ENCODE measurements at regions not wholly inside any gene's neighbourhood (a gene's known extent, or its start where the extent isn't known, plus 50 kb on each side); places are given as distances from the start of the nearest gene placed in this dataset.
A peak's percentile ranks its signal among the peaks of the same experiment; 100 is the strongest.

DNA sequence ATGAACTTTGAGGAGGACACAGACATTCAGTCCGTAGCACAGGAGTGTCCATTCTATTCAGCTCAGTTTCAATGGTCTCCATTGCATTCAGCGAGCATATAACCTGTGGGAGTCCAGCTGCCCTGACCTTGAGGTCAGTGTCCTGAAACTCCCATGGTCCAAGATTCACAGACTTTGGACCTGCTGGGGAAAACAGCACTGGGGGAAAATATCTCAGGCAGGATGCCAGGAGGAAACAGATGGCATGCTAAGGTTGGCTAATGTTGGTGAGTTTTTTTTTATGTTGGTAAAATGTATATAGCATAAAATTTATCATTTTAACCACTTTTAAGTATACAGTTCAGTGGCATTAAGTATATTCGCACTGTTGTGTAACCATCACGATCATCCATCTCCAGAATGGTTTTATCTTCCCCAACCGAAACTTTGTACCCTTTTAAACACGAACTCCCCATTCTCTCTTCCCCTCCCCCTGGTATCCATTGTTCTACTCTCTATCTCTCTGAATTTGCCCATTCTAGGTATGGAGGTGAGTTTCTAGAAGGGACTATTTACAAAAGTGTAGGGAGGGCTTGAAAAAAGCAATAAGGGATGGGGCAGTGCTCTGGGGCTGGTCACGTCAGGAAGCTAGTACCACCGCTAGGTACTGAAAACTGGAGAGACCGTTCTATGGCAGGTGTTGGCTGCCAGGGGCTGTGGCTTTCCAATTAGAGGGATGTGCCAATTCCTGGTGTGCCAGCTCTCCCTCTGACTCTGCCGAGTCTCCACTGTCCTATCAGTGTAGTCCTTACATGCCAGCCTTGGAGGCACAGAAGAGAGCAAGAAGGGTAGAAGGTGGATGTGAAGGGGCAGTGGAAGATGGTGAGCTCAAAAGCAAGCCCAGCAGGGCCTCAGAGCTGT lies 85.3 kb downstream of the FOXD2 start:
- no peak for TF ChIP-seq ZNF317 (CRISPR knock-in tag; IDR thresholded peaks at IDR 0.05; ENCODE audit: borderline replicate concordance, low read depth)
- no peak for TF ChIP-seq ZNF232 (CRISPR knock-in tag; IDR thresholded peaks at IDR 0.05)
- no peak for TF ChIP-seq FOXJ3 (CRISPR knock-in tag; IDR thresholded peaks at IDR 0.05; ENCODE audit: borderline replicate concordance)
- no peak for TF ChIP-seq ZBTB21 (CRISPR knock-in tag; IDR thresholded peaks at IDR 0.05; ENCODE audit: borderline replicate concordance)
- no peak for TF ChIP-seq CREB1 (CRISPR knock-in tag; IDR thresholded peaks at IDR 0.05)
- TF ChIP-seq JAZF1 (CRISPR knock-in tag; IDR thresholded peaks at IDR 0.05), result no peak
- no peak for TF ChIP-seq MYBL2 (CRISPR knock-in tag; IDR thresholded peaks at IDR 0.05)
- no peak for TF ChIP-seq NFATC4 (CRISPR knock-in tag; IDR thresholded peaks at IDR 0.05)
- TF ChIP-seq, protein P1, sequence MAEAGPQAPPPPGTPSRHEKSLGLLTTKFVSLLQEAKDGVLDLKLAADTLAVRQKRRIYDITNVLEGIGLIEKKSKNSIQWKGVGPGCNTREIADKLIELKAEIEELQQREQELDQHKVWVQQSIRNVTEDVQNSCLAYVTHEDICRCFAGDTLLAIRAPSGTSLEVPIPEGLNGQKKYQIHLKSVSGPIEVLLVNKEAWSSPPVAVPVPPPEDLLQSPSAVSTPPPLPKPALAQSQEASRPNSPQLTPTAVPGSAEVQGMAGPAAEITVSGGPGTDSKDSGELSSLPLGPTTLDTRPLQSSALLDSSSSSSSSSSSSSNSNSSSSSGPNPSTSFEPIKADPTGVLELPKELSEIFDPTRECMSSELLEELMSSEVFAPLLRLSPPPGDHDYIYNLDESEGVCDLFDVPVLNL (CRISPR knock-in tag; IDR thresholded peaks at IDR 0.05; ENCODE audit: borderline replicate concordance, low read depth), result no peak
- no peak for TF ChIP-seq ZNF671 (CRISPR knock-in tag; IDR thresholded peaks at IDR 0.05)
- TF ChIP-seq, protein P2, sequence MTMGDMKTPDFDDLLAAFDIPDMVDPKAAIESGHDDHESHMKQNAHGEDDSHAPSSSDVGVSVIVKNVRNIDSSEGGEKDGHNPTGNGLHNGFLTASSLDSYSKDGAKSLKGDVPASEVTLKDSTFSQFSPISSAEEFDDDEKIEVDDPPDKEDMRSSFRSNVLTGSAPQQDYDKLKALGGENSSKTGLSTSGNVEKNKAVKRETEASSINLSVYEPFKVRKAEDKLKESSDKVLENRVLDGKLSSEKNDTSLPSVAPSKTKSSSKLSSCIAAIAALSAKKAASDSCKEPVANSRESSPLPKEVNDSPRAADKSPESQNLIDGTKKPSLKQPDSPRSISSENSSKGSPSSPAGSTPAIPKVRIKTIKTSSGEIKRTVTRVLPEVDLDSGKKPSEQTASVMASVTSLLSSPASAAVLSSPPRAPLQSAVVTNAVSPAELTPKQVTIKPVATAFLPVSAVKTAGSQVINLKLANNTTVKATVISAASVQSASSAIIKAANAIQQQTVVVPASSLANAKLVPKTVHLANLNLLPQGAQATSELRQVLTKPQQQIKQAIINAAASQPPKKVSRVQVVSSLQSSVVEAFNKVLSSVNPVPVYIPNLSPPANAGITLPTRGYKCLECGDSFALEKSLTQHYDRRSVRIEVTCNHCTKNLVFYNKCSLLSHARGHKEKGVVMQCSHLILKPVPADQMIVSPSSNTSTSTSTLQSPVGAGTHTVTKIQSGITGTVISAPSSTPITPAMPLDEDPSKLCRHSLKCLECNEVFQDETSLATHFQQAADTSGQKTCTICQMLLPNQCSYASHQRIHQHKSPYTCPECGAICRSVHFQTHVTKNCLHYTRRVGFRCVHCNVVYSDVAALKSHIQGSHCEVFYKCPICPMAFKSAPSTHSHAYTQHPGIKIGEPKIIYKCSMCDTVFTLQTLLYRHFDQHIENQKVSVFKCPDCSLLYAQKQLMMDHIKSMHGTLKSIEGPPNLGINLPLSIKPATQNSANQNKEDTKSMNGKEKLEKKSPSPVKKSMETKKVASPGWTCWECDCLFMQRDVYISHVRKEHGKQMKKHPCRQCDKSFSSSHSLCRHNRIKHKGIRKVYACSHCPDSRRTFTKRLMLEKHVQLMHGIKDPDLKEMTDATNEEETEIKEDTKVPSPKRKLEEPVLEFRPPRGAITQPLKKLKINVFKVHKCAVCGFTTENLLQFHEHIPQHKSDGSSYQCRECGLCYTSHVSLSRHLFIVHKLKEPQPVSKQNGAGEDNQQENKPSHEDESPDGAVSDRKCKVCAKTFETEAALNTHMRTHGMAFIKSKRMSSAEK (CRISPR knock-in tag; IDR thresholded peaks at IDR 0.05; ENCODE audit: borderline replicate concordance), result no peak
- H3K9me3 Mint-ChIP-seq, result peaks cover 3% of the 10 kb centered on the region; the same call in 1 of the 2 replicates
- ChIA-PET POLR2A (no interaction called here), CTCF (interaction anchor here (0.7 to 7.7 kb wide), 12 partner anchors 17 to 215 kb away, joined by 3 to 52 read pairs (median 3); partner anchors contain the start of gene FOXD2)
- H3K4me1 Mint-ChIP-seq, result peaks cover 32% of the 10 kb centered on the region
- DNase-seq (ENCODE audit: low spot score), result no peak
- H3K27ac Mint-ChIP-seq, result no peak overlapping the region
- H3K27me3 Mint-ChIP-seq (ENCODE audit: low read depth), result peaks cover 34% of the 10 kb centered on the region
- H3K36me3 Mint-ChIP-seq, result no peaks in the 10 kb centered on the region
- H3K4me3 Mint-ChIP-seq, result no peak overlapping the region
- peak; percentile 8; the same call in 1 of the 2 replicates for ATAC-seq

DNA sequence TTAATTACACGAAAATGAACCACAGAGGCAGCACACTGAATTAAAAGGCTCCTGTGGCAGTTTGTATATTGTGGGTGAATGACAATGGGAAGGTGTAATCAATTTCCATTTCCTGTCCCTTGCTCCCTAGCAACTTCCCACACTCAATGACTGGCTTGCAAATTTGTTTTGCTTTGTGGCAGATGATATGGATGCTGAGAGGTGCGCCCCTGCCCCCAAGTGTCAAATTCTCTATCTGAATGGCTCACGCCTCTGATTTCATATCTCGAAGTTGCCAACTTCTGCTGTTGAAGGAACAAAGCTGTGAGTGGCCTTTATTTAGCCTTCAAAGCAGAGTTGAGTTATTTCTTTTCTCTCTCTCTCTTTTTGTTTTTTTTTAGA lies 86.0 kb downstream of the FOXD2 start:
- peak; percentile 59 for ATAC-seq
- H3K4me3 Mint-ChIP-seq, result no peak overlapping the region
- ChIA-PET POLR2A (no interaction called here), CTCF (interaction anchor here (0.9 to 7.7 kb wide), 11 partner anchors 18 to 215 kb away, joined by 3 to 52 read pairs (median 3); partner anchors contain the start of gene FOXD2)
- peaks cover 4% of the 10 kb centered on the region; the same call in 1 of the 2 replicates for H3K9me3 Mint-ChIP-seq
- H3K27me3 Mint-ChIP-seq (ENCODE audit: low read depth), result peaks cover 31% of the 10 kb centered on the region
- H3K36me3 Mint-ChIP-seq, result no peaks in the 10 kb centered on the region
- DNase-seq (ENCODE audit: low spot score), result no peak
- H3K4me1 Mint-ChIP-seq, result peaks cover 32% of the 10 kb centered on the region
- H3K27ac Mint-ChIP-seq, result no peak overlapping the region
- no peak for TF ChIP-seq KAT7 (CRISPR knock-in tag; IDR thresholded peaks at IDR 0.05; ENCODE audit: borderline replicate concordance)
- no peak for TF ChIP-seq EMX1 (CRISPR knock-in tag; IDR thresholded peaks at IDR 0.05)
- TF ChIP-seq, protein P3, sequence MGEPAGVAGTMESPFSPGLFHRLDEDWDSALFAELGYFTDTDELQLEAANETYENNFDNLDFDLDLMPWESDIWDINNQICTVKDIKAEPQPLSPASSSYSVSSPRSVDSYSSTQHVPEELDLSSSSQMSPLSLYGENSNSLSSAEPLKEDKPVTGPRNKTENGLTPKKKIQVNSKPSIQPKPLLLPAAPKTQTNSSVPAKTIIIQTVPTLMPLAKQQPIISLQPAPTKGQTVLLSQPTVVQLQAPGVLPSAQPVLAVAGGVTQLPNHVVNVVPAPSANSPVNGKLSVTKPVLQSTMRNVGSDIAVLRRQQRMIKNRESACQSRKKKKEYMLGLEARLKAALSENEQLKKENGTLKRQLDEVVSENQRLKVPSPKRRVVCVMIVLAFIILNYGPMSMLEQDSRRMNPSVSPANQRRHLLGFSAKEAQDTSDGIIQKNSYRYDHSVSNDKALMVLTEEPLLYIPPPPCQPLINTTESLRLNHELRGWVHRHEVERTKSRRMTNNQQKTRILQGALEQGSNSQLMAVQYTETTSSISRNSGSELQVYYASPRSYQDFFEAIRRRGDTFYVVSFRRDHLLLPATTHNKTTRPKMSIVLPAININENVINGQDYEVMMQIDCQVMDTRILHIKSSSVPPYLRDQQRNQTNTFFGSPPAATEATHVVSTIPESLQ (CRISPR knock-in tag; IDR thresholded peaks at IDR 0.05), result no peak
- TF ChIP-seq, protein P4, sequence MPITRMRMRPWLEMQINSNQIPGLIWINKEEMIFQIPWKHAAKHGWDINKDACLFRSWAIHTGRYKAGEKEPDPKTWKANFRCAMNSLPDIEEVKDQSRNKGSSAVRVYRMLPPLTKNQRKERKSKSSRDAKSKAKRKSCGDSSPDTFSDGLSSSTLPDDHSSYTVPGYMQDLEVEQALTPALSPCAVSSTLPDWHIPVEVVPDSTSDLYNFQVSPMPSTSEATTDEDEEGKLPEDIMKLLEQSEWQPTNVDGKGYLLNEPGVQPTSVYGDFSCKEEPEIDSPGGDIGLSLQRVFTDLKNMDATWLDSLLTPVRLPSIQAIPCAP (CRISPR knock-in tag; IDR thresholded peaks at IDR 0.05), result no peak
- TF ChIP-seq, protein P5, sequence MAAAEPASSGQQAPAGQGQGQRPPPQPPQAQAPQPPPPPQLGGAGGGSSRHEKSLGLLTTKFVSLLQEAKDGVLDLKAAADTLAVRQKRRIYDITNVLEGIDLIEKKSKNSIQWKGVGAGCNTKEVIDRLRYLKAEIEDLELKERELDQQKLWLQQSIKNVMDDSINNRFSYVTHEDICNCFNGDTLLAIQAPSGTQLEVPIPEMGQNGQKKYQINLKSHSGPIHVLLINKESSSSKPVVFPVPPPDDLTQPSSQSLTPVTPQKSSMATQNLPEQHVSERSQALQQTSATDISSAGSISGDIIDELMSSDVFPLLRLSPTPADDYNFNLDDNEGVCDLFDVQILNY (CRISPR knock-in tag; IDR thresholded peaks at IDR 0.05), result no peak
- no peak for TF ChIP-seq ELF4 (CRISPR knock-in tag; IDR thresholded peaks at IDR 0.05; ENCODE audit: low read depth)
- no peak for TF ChIP-seq RELA (CRISPR knock-in tag; IDR thresholded peaks at IDR 0.05; ENCODE audit: borderline replicate concordance)
- TF ChIP-seq, protein P6, sequence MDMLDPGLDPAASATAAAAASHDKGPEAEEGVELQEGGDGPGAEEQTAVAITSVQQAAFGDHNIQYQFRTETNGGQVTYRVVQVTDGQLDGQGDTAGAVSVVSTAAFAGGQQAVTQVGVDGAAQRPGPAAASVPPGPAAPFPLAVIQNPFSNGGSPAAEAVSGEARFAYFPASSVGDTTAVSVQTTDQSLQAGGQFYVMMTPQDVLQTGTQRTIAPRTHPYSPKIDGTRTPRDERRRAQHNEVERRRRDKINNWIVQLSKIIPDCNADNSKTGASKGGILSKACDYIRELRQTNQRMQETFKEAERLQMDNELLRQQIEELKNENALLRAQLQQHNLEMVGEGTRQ (CRISPR knock-in tag; IDR thresholded peaks at IDR 0.05), result no peak
- no peak for TF ChIP-seq MYBL2 (CRISPR knock-in tag; IDR thresholded peaks at IDR 0.05)
- TF ChIP-seq JUN (CRISPR knock-in tag; IDR thresholded peaks at IDR 0.05), result no peak
- TF ChIP-seq, protein P7, sequence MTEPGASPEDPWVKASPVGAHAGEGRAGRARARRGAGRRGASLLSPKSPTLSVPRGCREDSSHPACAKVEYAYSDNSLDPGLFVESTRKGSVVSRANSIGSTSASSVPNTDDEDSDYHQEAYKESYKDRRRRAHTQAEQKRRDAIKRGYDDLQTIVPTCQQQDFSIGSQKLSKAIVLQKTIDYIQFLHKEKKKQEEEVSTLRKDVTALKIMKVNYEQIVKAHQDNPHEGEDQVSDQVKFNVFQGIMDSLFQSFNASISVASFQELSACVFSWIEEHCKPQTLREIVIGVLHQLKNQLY (CRISPR knock-in tag; IDR thresholded peaks at IDR 0.05), result no peak

Data from WTC11 (cell line).